ENCODE measurements at regions not wholly inside any gene's neighbourhood (a gene's known extent, or its start where the extent isn't known, plus 50 kb on each side); places are given as distances from the start of the nearest gene placed in this dataset.

DNA sequence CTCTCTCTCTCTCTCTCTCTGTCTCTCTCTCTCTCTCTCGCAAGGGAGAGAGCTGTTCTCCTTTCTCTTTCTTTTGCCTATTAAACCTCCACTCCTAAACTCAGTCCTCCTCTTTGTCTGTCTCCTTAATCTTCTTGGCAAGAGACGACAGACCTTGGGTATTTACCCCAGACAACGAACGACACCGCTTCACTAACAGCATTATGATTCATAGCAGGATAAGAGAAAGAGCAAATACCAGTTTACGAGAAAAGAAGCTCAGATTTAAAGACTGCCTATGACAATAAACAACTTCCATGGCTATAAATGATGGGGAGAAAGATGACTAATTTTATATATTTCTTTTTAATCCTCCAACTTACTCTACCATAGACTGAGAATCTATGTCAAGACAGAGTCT lies 1396.5 kb upstream of the CELF2 start:
- DNase-seq (ENCODE audit: low read depth): no peak

DNA sequence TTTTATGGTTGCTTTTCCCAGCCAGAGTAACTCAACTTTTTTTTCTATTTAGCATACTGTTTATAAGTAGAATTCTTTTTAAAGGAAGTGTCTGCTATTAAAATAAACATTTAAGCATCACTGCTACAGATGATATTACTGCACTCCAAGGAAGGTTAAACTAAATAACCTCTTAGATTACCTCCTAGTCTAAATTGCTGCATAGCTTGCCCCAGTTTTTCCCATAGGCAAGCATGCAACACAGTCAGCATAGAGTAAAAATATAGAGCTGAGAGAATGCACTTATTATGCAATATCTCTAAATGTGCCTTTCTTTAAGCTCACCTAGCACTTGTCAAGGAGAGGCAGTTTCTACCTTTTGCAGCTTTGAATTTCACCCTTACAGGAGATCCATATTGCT lies 1392.4 kb upstream of the CELF2 start:
- no peak for DNase-seq (ENCODE audit: low read depth)

DNA sequence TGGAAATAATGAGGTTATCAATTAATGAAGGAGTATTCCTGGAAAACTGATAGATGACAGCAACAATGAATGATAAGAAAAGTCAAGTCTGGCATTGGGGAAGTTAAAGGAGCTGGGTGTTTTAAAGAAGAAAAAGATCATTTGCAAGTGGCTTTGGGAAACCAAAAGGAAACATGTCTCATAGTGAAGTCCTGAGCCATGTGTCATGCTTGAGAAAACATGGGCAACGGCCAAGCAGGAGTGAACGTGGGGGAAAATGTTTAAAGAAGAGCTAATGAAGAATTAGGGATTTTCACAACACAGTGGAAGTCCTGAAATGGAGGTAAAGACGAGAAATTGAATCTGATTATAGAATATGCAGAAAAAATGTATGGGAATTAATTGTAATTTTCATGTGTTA lies 1383.2 kb upstream of the CELF2 start:
- peak; percentile 46 for DNase-seq (ENCODE audit: low read depth)

DNA sequence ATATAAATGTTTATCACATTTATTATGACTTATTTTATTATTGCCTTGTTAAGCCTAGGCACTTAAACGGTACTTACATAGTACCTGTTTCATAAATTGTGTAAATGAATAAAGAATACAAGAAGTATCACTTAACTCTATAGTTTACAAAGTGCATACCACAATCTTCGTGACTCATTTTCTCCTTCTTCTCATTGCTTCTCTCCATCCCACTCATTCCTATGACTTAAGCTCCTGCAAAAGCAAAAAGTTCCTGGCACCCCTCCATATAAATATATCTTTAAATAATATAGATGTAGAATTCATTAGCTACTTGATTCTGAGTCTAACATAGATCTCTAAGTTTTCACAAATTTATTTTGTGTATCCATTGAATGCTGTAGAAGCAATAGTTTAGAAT lies 1382.0 kb upstream of the CELF2 start:
- no peak for DNase-seq (ENCODE audit: low read depth)

DNA sequence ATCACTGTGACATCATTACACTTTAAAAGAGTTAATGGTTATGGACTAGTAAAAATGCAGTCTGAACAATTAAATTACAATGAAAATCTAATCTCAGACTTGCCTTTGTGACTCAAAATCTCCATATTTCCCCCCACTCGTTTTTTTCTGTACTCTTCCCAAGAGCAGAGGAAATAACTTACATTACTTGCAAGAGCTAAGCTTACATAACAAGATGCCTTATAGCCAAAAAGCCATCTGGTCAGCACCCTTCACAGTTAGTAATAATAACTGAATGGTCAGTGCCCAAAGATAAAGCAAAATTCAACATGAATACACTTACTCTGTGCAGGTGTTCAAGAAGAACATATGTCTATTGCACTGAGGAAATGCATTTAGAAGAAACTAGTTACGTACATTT lies 1381.5 kb upstream of the CELF2 start:
- DNase-seq (ENCODE audit: low read depth): no peak

DNA sequence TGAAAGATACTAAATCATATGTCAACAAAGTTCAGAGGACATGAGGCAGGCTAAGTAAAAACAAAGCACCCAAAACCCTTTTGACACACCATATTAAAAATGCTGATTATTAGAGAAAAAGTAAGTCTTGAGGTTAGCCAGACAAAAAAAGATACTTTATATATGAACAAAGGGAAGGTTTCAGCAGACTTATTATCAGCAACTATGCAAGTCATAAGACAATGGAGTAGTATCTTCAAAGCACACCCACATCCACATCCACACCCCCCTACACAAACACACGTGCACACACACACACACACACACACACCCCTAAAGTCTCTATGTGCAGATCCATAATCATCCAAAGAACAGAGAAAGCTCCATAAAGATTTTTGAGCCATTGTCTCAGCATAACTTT lies 1373.9 kb upstream of the CELF2 start:
- DNase-seq (ENCODE audit: low read depth): no peak

DNA sequence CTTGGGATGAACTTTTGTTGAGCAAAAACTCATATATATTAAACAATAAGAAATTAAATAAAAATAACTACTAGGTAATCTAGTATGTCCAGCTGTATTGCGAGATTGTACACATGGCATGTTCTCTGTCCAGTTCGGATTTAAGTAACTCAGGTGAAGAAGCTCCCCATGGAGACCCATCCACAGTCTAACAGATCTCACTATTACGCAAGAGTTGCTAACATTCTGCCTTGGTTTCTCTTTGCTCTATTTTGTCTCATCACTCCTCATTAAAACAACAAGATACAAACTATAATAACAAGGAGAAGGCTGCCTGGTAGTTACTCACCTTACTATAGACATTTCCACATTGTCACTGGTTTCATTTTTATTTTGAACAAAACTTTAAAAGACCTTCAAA lies 1372.3 kb upstream of the CELF2 start:
- no peak for DNase-seq (ENCODE audit: low read depth)

DNA sequence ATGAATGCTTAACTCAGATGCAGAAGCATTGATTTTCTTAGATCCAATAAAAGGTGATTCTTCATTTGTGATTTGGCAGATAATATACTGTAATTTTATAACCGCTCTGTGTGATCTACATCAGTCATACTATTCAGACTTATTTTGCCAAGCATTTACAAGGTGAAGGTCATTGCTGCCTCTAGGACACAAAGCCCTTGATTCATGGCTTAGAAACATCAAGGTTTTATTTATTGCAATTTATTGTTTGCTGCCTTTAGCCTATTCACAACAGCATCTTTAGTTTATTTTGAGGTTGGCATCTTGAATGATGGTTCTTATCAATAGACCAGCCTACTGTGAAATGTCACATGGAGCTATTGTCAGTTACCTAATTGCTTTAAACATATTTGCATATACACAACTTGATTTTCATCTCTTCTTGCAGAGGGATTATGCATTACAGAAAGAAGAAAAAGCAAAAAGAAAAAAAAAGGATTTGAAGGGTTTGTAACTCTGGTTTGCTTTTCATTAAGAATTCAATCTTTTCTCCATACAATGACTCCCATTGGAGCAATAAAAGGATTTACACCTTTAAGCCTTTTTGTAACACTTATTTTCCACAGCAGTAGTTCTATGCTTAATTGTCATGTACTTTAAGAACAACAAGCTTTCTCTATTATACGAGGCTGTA lies 1371.6 kb upstream of the CELF2 start:
- DNase-seq (ENCODE audit: low read depth): no peak

DNA sequence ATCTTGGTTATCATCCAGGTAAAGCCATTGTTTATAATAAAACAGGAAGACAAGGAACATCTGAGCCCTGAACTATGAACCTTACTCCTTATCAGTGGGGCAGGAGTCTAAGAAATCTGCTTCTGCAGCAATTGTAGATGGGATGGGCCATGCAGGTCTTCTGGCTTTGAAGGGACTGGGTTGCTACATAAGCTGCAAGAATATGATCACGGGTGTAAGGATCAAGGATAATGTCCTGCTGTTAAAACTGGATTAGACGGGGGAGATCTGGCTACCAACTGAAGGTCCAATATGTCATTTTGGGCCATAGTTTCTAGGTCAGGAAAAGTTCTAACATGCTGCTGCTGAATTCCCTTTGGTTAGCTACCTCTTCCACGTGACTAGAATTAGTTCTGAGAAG lies 1363.4 kb upstream of the CELF2 start:
- no peak for DNase-seq (ENCODE audit: low read depth)

DNA sequence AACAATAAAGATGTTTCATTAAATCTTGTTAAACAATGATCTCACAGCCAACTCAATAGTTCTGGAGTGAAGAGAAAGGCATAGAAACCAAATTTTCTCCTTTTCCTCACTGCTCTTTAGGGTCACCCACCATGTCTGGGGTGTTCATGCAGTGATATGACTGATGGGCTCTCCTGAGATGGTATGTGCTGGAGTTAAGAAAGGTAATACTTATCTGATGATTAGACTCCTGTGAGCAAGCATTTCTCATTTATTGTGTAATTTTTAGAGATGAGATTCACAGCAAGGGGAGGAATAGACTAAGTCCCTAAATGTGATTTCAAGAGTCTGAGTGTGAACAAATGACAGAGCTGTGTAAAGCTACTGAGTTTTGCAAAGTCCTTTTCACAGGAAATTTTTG lies 1361.3 kb upstream of the CELF2 start:
- no peak for DNase-seq (ENCODE audit: low read depth)

DNA sequence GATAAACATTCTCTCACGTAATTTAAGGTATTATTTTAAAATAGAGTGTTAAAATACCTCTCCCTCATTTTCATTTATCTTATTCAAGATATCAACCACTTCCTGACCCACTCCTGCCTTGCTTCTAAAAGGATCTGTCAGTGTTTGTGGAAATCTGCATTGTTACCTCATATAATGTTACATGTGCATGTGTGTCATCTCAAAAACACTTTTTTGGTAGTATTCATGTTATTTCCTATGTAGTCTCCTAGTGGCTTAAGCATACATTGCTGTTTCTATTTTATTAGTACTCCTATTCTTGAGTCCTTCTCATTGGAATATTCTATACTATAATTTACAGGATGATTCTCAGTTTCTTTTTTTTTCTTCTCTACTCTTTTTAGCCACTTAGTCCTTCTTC lies 1360.7 kb upstream of the CELF2 start:
- DNase-seq (ENCODE audit: low read depth): no peak

DNA sequence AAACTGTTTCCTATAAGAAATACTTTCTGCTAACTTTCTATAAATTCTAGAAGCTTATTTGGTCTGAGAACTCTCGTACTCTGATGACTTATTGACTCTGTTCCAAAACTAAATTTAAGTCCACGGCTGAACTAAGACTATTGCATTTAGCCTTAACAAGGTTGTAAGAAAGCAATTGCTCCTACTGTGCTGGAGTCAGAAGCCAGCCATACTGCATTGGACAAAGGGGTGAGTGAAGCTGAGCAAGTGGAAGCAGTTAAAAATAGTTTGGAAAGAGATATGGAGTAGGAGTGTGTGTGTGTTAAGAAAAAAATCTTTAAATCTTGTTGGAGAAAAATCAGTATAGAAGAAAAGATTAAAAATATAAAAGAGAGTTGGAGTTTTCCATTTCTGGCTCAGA lies 1360.1 kb upstream of the CELF2 start:
- no peak for DNase-seq (ENCODE audit: low read depth)

DNA sequence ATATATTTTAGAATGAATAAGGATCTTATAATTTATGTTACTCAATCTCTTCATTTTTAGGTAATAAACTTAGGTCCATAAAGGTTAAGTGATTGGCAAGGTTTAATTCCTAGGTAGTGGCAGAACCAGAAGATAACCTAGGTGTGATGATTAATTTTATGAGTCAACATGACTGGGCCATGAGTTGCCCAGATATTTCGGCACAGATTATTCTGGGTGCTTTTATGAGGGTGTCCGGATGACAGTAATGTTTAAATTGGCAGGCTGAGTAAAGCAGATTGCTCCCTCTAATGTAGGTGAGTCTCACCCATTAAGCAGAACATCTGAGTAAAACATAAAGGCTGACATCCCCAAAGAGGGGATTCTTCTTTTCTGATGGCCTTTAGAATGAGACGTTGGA lies 1349.3 kb upstream of the CELF2 start:
- no peak for DNase-seq (ENCODE audit: low read depth)

DNA sequence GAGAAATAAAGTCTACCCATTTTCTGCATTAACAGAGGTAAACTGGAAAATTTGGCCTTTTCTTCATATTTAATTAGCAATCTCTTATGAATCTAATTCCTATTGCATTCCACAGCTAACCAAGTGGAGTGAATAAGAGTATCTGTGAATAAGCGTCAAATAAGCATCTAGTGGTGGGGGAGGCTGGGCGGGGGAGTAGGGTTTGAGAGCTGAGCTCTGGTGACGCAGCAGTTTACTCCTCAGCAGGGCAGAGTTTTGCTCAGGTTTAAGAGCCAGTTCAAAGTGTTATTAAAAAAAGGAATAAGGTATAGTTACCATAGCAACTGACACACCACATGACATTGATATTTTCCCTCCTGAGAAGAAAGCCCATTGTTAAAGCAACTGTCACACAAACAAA lies 1346.8 kb upstream of the CELF2 start:
- DNase-seq (ENCODE audit: low read depth): no peak

DNA sequence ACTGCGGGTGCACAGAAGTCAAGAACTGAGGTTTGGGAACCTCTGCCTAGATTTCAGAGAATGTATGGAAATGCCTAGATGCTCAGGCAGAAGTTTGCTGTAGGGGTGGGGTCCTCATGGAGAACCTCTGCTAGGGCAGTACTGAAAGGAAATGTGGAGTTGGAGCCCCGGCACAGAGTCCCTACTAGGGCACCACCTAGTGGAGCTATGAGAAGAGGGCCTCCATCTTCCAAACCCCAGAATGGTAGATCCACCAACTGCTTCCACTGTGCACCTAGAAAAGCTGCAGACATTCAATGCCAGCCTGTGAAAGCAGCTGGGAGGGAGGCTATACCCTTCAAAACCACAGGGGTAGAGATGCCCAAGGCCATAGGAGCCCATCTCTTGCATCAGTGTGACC lies 1336.0 kb upstream of the CELF2 start:
- no peak for DNase-seq (ENCODE audit: low read depth)

DNA sequence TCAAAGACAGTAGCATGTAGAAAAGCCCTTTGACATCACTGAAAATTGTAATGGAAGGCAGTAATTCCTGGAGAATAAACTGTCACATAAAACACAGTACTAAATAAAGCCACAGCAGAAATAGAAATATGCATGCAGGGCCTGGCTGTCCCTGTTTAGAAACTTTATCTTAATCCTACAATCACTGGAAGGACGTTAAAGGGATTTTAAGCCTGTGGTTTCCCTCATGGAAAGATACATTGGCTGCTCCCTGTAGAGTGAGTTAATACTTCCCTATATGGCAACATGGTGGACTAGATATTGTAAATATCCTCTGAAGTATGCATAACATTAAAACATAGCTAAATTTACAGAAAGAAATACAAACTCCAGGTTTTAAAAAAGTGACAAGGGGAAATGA lies 1334.9 kb upstream of the CELF2 start:
- DNase-seq (ENCODE audit: low read depth): no peak

DNA sequence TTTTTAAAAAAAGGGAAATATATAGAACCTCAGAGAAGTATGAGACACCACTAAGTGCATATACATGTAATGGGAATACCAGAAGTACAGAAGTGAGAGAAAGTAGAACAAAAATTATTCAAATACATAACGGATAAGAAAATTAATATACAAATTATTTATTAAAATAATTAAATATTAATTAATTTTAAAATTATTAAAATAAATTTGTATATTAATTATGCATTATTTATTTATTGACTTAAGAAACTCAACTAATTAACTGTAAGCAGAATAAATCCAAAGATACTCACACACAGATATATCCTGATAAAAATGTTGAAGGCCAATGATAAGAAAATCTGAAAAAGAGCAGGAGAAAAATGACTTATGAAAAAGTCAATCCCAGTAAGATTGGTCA lies 1333.5 kb upstream of the CELF2 start:
- no peak for DNase-seq (ENCODE audit: low read depth)

DNA sequence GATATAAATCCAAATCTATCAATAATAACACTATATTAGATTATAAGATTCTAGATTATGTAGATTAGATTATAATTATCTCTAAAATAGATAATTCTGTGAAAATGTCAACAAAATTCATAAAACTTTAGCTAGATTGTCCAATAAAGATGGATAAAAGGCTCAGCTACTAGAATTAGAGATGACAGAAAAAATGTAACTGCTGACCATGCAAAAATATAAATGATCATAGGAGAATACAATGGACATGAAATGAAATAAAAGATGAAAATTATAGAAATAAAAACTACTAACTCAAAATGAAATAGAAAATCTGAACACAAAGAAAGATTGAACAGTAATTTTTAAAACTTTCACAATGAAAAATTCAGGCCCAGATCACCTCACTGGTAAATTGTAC lies 1332.1 kb upstream of the CELF2 start:
- DNase-seq (ENCODE audit: low read depth): no peak

DNA sequence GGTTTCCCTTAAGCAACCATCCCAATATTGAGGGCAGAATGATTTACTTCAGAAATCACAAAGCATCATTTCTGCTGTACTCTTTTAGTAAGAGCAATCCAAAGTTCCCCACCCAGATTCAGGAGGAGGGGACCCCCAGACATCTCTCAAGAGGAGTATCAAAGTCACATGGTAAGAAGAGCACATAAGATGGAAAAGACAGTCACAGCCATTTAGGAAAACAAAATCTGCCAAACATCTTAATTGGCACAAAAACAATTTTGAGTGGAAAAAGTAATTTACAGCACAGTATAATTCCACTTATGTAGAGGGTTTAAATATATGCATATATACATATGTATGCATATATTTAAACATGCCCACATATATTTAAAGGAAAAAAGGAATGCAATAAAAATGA lies 1329.0 kb upstream of the CELF2 start:
- DNase-seq (ENCODE audit: low read depth): no peak

DNA sequence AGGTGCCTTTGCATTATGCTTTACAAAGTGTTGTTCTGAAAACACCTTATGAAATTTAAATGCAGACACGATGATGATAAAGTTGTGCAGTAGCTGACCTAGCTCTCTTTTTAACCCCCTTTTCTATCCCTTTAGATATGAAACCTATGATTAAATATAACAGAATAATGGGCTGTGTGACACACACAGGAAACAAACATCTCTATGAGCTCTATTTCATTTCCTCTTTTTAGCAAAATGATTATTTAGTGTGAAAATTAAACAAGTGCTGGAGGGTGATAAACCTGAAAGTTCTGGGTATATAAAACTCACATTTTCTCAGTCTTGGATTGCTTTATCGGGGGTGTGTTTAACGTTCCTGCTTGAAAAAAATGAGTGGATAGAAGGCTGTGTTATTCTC lies 1310.5 kb upstream of the CELF2 start:
- DNase-seq (ENCODE audit: low read depth): no peak

DNA sequence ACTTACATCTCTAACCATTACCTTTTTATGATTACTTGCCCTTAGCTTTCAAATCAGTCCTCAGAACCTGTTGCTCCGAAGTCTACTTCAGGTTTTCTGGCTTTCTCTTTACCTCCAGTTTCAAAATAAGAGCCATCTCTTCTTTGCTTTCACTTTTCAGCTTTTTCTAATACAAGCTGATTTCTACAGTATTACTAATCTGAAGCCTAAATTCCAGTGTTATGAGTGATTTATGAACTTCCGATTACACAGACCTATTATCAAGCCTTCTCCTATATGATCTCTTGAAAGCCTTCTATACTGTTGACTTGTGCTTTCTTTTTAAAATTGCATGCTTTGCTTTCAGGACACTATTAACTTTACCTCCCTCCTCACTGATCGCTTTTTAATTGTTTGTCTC lies 1307.8 kb upstream of the CELF2 start:
- no peak for DNase-seq (ENCODE audit: low read depth)

DNA sequence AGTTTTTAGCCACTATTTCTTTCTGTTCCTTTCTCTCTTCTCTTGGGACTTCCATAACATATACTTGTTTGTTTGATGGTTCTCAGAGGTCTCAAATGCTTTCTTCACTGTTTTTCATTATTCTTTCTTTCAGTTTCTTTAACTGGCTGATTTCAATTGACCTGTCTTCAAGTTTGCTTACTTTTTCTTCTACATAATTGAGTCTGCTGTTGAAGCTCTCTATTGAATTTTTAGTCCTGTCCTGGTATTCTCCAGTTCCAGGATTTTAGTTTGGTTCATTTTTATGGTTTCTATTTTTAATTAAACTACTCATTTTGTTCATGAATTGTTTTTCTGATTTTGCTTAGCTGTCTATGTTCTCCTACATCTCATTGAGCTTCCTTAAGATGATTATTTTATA lies 1305.3 kb upstream of the CELF2 start:
- DNase-seq (ENCODE audit: low read depth): no peak

DNA sequence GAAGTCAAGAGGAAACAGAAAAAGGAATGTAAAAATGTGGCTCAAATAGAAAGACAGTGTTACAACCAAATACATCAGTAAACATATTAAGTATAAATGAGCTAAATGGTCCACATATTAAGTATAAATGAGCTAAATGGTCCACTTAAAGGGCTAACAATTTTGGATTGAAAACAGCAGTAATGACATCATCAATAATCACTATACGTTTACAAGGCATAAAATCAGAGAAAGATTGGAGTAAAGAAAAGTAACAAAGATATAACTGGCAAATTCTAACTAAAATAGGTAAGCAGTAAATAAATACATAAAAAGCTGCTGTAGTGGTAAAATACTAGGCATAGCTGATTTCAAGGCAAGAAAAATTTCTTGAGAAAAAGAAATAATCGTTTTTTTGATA lies 1298.4 kb upstream of the CELF2 start:
- DNase-seq (ENCODE audit: low read depth): no peak

DNA sequence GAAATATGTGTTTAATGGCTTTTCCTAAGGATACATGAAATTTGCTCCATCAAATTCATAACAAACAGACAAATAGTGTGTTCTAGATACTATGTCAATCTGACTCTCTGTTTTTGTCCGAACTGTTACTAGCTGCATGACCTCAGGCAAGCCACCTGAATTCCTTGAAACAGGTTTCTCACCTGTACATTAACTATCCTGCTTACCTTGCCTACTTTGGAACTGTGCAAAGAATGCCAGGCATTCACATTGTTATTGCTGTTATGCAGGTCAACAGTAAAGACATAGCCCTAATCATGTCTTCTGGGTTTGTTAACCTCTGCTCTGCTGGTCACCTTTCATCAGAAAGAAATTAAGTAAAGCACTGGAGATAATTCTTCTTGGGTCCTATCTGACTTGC lies 1283.9 kb upstream of the CELF2 start:
- DNase-seq (ENCODE audit: low read depth): no peak

DNA sequence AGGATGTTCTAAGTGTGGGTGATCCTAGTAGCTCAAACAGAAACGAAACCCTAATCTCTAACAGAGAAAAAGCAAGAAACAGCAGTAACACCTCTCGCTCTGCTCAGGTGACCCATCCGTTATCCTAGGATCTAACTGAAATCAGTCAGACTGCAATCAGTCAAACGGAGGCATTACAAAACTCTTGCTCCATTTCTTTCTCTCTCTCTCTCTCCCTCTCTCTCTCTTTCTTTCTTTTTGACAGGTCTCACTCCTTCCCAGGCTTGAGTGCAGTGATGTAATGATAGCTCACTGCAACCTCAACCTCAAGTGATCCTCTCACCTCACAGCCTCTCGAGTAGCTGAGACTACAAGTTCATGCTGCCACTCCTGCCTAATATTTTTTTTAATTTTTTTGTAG lies 1283.5 kb upstream of the CELF2 start:
- DNase-seq (ENCODE audit: low read depth): no peak

All from Daoy (cell line).